Vagina (tissue), 2 donors: ENCODE measurements at regions not wholly inside any gene's neighbourhood (a gene's known extent, or its start where the extent isn't known, plus 50 kb on each side); places are given as distances from the start of the nearest gene placed in this dataset.

ENCODE experiments used
- CTCF ChIP-seq, 3 experiments: fragments of 450-650 bp in 2 of 3; fragments of 200-600 bp in 1 of 3; sonication (generic) in 1 of 3; IDR thresholded peaks; one replicate each; pipeline ENCODE4 v1.5.1; 2017 to 2019; ENCODE audit warnings: antibody characterized with exemption in 3 of 3, mild to moderate bottlenecking in 2 of 3, moderate library complexity in 2 of 3
- POLR2A ChIP-seq, 2 donors: fragments of 450-650 bp; IDR thresholded peaks; one replicate each; pipeline ENCODE4 v1.6.1; 2017; ENCODE audit warnings: antibody characterized with exemption in 2 of 2, mild to moderate bottlenecking in 2 of 2, moderate library complexity in 2 of 2
- POLR2AphosphoS5 ChIP-seq, 2 donors: sonication (generic); formaldehyde crosslinking; IDR thresholded peaks; one replicate each; pipeline ENCODE4 v1.9.0; 2017; ENCODE audit warnings: antibody characterized with exemption in 2 of 2, mild to moderate bottlenecking in 2 of 2, low read depth in 1 of 2; ENCODE audit not compliant: insufficient read depth in 1 of 2

- TF ChIP-seq CTCF (IDR thresholded peaks at IDR 0.05) (no peak), POLR2AphosphoS5 (IDR thresholded peaks at IDR 0.05; ENCODE audit: insufficient read depth in 1 of 2, low read depth in 1 of 2) (no peak), POLR2A (IDR thresholded peaks at IDR 0.05) (no peak)
Observed at GRCh38 chrX:118207831-118208453, 91.3 kb upstream of the KLHL13 start.
